Stimulated activated CD4-positive, alpha-beta T cell treated with anti-CD3 and anti-CD28 coated beads, Interleukin-12 subunit alpha, Interleukin-12 subunit beta, amount 100 ng/mL, for 4 hours (primary cell): ENCODE measurements at regions not wholly inside any gene's neighbourhood (a gene's known extent, or its start where the extent isn't known, plus 50 kb on each side); places are given as distances from the start of the nearest gene placed in this dataset.
"Not testable (repeated sequence)": the region's sequence is repeated elsewhere in the genome, so short reads cannot be mapped to it uniquely, and the experiment has no call there.

Experiments
- DNase-seq: peaks from one replicate; pipeline ENCODE4 v3.0.0-alpha.2; 2020

- no peak for DNase-seq
Observed at GRCh38 chr17:77087650-77088454, 52.9 kb upstream of the SEC14L1 start.

GRCh38 chr17:77088455-77089123 is 52.2 kb upstream of the SEC14L1 start:
- peak; percentile 76 for DNase-seq

- DNase-seq, result no peak
Observed at GRCh38 chr17:77089124-77089490, 51.7 kb upstream of the SEC14L1 start.

GRCh38 chr17:77089949-77090348 is 50.8 kb upstream of the SEC14L1 start:
- DNase-seq, result not testable (repeated sequence)

- DNase-seq, result no peak
Observed at GRCh38 chr17:77090476-77090875, 50.3 kb upstream of the SEC14L1 start.
